ENCODE measurements at regions not wholly inside any gene's neighbourhood (a gene's known extent, or its start where the extent isn't known, plus 50 kb on each side); places are given as distances from the start of the nearest gene placed in this dataset.

DNA sequence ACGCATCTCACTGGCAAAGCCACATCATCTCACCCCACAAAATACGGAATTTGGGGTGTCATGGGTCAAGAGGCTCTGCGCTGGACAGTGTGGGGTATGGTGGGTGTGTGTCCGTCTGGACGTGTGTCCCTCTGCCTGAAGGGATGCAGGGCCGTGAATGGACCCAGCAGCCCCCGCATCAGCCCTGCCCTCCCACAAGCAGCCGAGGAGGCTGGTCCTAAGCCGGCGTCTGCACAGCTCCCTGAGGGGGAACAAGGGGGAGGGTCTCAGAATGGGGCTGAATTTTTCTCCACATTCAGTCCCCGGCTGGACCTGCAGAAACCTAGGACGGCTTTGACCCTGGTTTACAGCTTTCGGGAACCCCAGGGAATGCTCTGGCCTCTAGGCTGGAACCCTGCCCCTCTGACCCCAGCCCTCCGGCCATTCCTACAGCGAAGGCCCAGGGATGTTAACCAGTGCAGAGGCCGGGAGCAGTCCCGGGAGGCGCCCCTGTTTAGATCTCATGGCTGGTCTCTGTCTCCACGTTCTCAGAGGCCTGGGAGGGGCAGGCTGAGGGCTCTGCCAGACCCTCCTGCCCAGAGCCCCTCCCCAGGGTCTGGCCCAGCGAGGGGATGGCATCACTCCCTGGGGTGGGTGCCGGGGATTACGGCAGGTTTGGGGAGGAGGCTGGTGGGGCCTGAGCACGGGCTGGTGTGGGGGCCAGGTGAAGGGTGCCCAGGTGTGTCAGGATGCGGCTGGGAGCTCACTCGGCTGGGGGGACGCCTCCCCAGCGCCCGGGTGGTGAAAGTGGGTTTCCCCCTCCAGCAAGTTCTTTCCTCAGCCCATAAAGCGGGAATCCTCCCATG, 156.5 kb upstream of the C14orf180 start:
- TF ChIP-seq, protein P1, sequence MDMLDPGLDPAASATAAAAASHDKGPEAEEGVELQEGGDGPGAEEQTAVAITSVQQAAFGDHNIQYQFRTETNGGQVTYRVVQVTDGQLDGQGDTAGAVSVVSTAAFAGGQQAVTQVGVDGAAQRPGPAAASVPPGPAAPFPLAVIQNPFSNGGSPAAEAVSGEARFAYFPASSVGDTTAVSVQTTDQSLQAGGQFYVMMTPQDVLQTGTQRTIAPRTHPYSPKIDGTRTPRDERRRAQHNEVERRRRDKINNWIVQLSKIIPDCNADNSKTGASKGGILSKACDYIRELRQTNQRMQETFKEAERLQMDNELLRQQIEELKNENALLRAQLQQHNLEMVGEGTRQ (CRISPR knock-in tag; IDR thresholded peaks at IDR 0.05), result no peak
- TF ChIP-seq, protein P2, sequence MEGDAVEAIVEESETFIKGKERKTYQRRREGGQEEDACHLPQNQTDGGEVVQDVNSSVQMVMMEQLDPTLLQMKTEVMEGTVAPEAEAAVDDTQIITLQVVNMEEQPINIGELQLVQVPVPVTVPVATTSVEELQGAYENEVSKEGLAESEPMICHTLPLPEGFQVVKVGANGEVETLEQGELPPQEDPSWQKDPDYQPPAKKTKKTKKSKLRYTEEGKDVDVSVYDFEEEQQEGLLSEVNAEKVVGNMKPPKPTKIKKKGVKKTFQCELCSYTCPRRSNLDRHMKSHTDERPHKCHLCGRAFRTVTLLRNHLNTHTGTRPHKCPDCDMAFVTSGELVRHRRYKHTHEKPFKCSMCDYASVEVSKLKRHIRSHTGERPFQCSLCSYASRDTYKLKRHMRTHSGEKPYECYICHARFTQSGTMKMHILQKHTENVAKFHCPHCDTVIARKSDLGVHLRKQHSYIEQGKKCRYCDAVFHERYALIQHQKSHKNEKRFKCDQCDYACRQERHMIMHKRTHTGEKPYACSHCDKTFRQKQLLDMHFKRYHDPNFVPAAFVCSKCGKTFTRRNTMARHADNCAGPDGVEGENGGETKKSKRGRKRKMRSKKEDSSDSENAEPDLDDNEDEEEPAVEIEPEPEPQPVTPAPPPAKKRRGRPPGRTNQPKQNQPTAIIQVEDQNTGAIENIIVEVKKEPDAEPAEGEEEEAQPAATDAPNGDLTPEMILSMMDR (IDR thresholded peaks at IDR 0.05), result no peak
- TF ChIP-seq TCF7 (CRISPR knock-in tag; IDR thresholded peaks at IDR 0.05; ENCODE audit: low read depth) (no peak), NR1H2 (CRISPR knock-in tag; IDR thresholded peaks at IDR 0.05) (no peak), TEAD4 (CRISPR knock-in tag; IDR thresholded peaks at IDR 0.05) (no peak), FOXJ3 (CRISPR knock-in tag; IDR thresholded peaks at IDR 0.05; ENCODE audit: borderline replicate concordance) (no peak), ETV6 (CRISPR knock-in tag; IDR thresholded peaks at IDR 0.05) (no peak)
- TF ChIP-seq, protein P3, sequence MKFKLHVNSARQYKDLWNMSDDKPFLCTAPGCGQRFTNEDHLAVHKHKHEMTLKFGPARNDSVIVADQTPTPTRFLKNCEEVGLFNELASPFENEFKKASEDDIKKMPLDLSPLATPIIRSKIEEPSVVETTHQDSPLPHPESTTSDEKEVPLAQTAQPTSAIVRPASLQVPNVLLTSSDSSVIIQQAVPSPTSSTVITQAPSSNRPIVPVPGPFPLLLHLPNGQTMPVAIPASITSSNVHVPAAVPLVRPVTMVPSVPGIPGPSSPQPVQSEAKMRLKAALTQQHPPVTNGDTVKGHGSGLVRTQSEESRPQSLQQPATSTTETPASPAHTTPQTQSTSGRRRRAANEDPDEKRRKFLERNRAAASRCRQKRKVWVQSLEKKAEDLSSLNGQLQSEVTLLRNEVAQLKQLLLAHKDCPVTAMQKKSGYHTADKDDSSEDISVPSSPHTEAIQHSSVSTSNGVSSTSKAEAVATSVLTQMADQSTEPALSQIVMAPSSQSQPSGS (CRISPR knock-in tag; IDR thresholded peaks at IDR 0.05; ENCODE audit: borderline replicate concordance, low read depth), result no peak

All from WTC11 (cell line).